ENCODE measurements at regions not wholly inside any gene's neighbourhood (a gene's known extent, or its start where the extent isn't known, plus 50 kb on each side); places are given as distances from the start of the nearest gene placed in this dataset.

DNA sequence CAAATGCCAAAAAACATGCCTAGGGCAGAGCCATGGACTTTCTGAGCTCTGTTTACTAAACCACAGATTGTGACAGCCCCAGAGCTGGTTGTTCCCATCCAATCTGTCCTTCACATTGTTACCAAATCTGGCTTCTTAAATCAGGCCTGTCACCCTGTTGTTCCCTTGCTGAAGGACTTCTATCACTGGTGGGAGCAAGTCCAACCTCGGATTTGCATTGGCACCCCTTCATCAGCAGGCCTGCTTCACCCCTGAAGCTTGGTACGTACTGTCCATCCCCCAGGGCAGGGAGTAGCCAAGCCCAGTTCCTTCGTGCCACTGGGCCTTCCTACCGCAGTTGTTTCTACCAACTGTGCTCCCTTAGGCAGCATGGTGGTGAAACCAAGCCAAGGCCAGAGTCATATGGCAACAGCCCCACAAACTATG is 357.3 kb upstream of the JARID2 start:
- RAD21 ChIA-PET (ENCODE audit: unreplicated experiment): no interaction called here
- no peaks in the 10 kb centered on the region for H3K79me2 ChIP-seq (ENCODE audit: control insufficient read depth, insufficient read depth, low read length)
- SMC1A ChIA-PET (ENCODE audit: uncharacterized antibody, unreplicated experiment): no interaction called here
- no peak for ATAC-seq
- no peak overlapping the region for H3K9ac ChIP-seq (ENCODE audit: control insufficient read depth, insufficient read depth, low read length)
- in situ Hi-C loops (cut with MboI) (no loop called here), intact Hi-C loops (cut with micrococcal nuclease; ENCODE audit: unreplicated experiment) (no loop called here)
- peaks cover 4% of the 10 kb centered on the region; the same call in 2 of the 3 replicates for H3K9me3 ChIP-seq (replicated peaks; ENCODE audit: control insufficient read depth, insufficient read depth, low read length)
- FAIRE-seq: no peak
- no peaks in the 10 kb centered on the region for H3K27me3 ChIP-seq (replicated peaks in 1 of 2; ENCODE audit: control insufficient read depth in 2 of 2, insufficient read depth in 2 of 2, low read length in 1 of 2)
- WGBS (ENCODE audit: insufficient coverage, insufficient replicate concordance, low lambda C conversion rate, missing lambda C conversion rate): 43% methylated on average over 4 of the region's 4 CpGs
- CTCF ChIA-PET: no interaction called here
- no peaks in the 10 kb centered on the region for H3K36me3 ChIP-seq (ENCODE audit: control insufficient read depth in 2 of 2, insufficient read depth in 2 of 2, low read length in 1 of 2)
- no TSS peak for BruUV-seq (replicated peaks)
- TF ChIP-seq STAT3 (IDR thresholded peaks at IDR 0.05; ENCODE audit: low read depth, low read length) (no peak), RCOR1 (conservative IDR thresholded peaks at IDR 0.05; ENCODE audit: low read depth, low read length) (no peak), NBN (IDR thresholded peaks at IDR 0.05) (no peak), POU2F2 (IDR thresholded peaks at IDR 0.05; ENCODE audit: borderline replicate concordance, low read depth, low read length) (no peak), LARP7 (IDR thresholded peaks at IDR 0.05) (no peak), PML (IDR thresholded peaks at IDR 0.05; ENCODE audit: low read length) (no peak), POLR2A (IDR thresholded peaks at IDR 0.05; ENCODE audit: low read depth, low read length) (no peak), HDAC2 (IDR thresholded peaks at IDR 0.05) (no peak), MYC (IDR thresholded peaks at IDR 0.05; ENCODE audit: insufficient read depth, insufficient read length, insufficient replicate concordance, low read length, severe bottlenecking) (no peak), STAT1 (conservative IDR thresholded peaks at IDR 0.05) (no peak)
- TF ChIP-seq, protein P1, sequence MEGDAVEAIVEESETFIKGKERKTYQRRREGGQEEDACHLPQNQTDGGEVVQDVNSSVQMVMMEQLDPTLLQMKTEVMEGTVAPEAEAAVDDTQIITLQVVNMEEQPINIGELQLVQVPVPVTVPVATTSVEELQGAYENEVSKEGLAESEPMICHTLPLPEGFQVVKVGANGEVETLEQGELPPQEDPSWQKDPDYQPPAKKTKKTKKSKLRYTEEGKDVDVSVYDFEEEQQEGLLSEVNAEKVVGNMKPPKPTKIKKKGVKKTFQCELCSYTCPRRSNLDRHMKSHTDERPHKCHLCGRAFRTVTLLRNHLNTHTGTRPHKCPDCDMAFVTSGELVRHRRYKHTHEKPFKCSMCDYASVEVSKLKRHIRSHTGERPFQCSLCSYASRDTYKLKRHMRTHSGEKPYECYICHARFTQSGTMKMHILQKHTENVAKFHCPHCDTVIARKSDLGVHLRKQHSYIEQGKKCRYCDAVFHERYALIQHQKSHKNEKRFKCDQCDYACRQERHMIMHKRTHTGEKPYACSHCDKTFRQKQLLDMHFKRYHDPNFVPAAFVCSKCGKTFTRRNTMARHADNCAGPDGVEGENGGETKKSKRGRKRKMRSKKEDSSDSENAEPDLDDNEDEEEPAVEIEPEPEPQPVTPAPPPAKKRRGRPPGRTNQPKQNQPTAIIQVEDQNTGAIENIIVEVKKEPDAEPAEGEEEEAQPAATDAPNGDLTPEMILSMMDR (IDR thresholded peaks at IDR 0.05 in 2 of 3, conservative IDR thresholded peaks at IDR 0.05 in 1 of 3; ENCODE audit: control insufficient read depth in 2 of 3, extremely low read depth in 1 of 3, insufficient read depth in 1 of 3, low read depth in 3 of 3, low read length in 3 of 3): no peak
- TF ChIP-seq, protein P2, sequence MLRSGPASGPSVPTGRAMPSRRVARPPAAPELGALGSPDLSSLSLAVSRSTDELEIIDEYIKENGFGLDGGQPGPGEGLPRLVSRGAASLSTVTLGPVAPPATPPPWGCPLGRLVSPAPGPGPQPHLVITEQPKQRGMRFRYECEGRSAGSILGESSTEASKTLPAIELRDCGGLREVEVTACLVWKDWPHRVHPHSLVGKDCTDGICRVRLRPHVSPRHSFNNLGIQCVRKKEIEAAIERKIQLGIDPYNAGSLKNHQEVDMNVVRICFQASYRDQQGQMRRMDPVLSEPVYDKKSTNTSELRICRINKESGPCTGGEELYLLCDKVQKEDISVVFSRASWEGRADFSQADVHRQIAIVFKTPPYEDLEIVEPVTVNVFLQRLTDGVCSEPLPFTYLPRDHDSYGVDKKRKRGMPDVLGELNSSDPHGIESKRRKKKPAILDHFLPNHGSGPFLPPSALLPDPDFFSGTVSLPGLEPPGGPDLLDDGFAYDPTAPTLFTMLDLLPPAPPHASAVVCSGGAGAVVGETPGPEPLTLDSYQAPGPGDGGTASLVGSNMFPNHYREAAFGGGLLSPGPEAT (IDR thresholded peaks at IDR 0.05; ENCODE audit: low read depth): no peak
- TF ChIP-seq, protein P3, sequence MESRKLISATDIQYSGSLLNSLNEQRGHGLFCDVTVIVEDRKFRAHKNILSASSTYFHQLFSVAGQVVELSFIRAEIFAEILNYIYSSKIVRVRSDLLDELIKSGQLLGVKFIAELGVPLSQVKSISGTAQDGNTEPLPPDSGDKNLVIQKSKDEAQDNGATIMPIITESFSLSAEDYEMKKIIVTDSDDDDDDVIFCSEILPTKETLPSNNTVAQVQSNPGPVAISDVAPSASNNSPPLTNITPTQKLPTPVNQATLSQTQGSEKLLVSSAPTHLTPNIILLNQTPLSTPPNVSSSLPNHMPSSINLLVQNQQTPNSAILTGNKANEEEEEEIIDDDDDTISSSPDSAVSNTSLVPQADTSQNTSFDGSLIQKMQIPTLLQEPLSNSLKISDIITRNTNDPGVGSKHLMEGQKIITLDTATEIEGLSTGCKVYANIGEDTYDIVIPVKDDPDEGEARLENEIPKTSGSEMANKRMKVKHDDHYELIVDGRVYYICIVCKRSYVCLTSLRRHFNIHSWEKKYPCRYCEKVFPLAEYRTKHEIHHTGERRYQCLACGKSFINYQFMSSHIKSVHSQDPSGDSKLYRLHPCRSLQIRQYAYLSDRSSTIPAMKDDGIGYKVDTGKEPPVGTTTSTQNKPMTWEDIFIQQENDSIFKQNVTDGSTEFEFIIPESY (IDR thresholded peaks at IDR 0.05): no peak
- TF ChIP-seq, protein P4, sequence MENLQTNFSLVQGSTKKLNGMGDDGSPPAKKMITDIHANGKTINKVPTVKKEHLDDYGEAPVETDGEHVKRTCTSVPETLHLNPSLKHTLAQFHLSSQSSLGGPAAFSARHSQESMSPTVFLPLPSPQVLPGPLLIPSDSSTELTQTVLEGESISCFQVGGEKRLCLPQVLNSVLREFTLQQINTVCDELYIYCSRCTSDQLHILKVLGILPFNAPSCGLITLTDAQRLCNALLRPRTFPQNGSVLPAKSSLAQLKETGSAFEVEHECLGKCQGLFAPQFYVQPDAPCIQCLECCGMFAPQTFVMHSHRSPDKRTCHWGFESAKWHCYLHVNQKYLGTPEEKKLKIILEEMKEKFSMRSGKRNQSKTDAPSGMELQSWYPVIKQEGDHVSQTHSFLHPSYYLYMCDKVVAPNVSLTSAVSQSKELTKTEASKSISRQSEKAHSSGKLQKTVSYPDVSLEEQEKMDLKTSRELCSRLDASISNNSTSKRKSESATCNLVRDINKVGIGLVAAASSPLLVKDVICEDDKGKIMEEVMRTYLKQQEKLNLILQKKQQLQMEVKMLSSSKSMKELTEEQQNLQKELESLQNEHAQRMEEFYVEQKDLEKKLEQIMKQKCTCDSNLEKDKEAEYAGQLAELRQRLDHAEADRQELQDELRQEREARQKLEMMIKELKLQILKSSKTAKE (IDR thresholded peaks at IDR 0.05; ENCODE audit: low read depth, poor library complexity, severe bottlenecking): no peak
- POLR2A ChIA-PET: no interaction called here
- no peak for DNase-seq (ENCODE audit: low read depth, low spot score)
- H4K20me1 ChIP-seq (ENCODE audit: control insufficient read depth, insufficient read depth): no peaks in the 10 kb centered on the region
- no peak overlapping the region for H3K27ac ChIP-seq (ENCODE audit: control insufficient read depth, insufficient read depth)
- H3K4me1 ChIP-seq (ENCODE audit: control insufficient read depth, insufficient read depth, low read length): no peaks in the 10 kb centered on the region
- no peak overlapping the region; the same call in 1 of the 2 replicates for H2AFZ ChIP-seq (ENCODE audit: control insufficient read depth, low read depth, low read length)
- H3K4me3 ChIP-seq: no peak overlapping the region
- no peak overlapping the region for H3K4me2 ChIP-seq (ENCODE audit: control insufficient read depth, insufficient read depth)

Measured in GM12878 (cell line).